ENCODE measurements at regions not wholly inside any gene's neighbourhood (a gene's known extent, or its start where the extent isn't known, plus 50 kb on each side); places are given as distances from the start of the nearest gene placed in this dataset.

- dilution Hi-C loops (cut with MboI; ENCODE audit: extremely low pct_ligation_motif_present, low sequenced_read_pairs) = no loop called here
- H3K36me3 ChIP-seq (ENCODE audit: control insufficient read depth in 2 of 2, extremely low read depth in 1 of 2, insufficient read depth in 2 of 2, low read length in 2 of 2) = no peaks in the 10 kb centered on the region
- peak overlapping the region; percentile 6 for H3K4me2 ChIP-seq (ENCODE audit: control insufficient read depth, extremely low read depth, insufficient read depth, low read depth, low read length)
- TF ChIP-seq, protein P1, sequence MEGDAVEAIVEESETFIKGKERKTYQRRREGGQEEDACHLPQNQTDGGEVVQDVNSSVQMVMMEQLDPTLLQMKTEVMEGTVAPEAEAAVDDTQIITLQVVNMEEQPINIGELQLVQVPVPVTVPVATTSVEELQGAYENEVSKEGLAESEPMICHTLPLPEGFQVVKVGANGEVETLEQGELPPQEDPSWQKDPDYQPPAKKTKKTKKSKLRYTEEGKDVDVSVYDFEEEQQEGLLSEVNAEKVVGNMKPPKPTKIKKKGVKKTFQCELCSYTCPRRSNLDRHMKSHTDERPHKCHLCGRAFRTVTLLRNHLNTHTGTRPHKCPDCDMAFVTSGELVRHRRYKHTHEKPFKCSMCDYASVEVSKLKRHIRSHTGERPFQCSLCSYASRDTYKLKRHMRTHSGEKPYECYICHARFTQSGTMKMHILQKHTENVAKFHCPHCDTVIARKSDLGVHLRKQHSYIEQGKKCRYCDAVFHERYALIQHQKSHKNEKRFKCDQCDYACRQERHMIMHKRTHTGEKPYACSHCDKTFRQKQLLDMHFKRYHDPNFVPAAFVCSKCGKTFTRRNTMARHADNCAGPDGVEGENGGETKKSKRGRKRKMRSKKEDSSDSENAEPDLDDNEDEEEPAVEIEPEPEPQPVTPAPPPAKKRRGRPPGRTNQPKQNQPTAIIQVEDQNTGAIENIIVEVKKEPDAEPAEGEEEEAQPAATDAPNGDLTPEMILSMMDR (optimal IDR thresholded peaks at IDR 0.05 in 1 of 3, IDR thresholded peaks at IDR 0.05 in 1 of 3, conservative IDR thresholded peaks at IDR 0.05 in 1 of 3; ENCODE audit: extremely low read depth in 1 of 3, insufficient read depth in 2 of 3, low read length in 3 of 3) = no peak
- TF ChIP-seq EZH2 (IDR thresholded peaks at IDR 0.05; ENCODE audit: low read length) = no peak
- no peaks in the 10 kb centered on the region for H3K27me3 ChIP-seq (ENCODE audit: control insufficient read depth, extremely low read depth, insufficient read depth, low read length)
- H3K27ac ChIP-seq (ENCODE audit: control insufficient read depth, insufficient read depth, low read length) = peak overlapping the region; percentile 50
- peaks cover 23% of the 10 kb centered on the region for H3K4me1 ChIP-seq (ENCODE audit: control insufficient read depth, extremely low read depth, insufficient read depth, low read length)
- H3K9me3 ChIP-seq (ENCODE audit: control insufficient read depth, low read depth, low read length) = no peaks in the 10 kb centered on the region
- H4K20me1 ChIP-seq (ENCODE audit: control insufficient read depth, extremely low read depth, insufficient read depth, low read length) = no peaks in the 10 kb centered on the region
- H3K9ac ChIP-seq (ENCODE audit: control insufficient read depth, extremely low read depth, insufficient read depth, low read length) = no peak overlapping the region
- DNase-seq (ENCODE audit: low read depth, low spot score) (no peak), FAIRE-seq (peak; percentile 34)
- no peaks in the 10 kb centered on the region for H3K79me2 ChIP-seq (ENCODE audit: control insufficient read depth, insufficient read depth, low read length)
- H3K9me1 ChIP-seq (ENCODE audit: control insufficient read depth, extremely low read depth, insufficient read depth, low read length) = no peaks in the 10 kb centered on the region
- no peak overlapping the region for H2AFZ ChIP-seq (ENCODE audit: control insufficient read depth, low read length)
- H3K4me3 ChIP-seq (ENCODE audit: control insufficient read depth in 2 of 3, extremely low read depth in 1 of 3, insufficient read depth in 2 of 3, low read depth in 1 of 3, low read length in 3 of 3) = no peak overlapping the region
Observed at GRCh38 chr20:23148731-23149570, 62.8 kb upstream of the CD93 start.

GRCh38 chr20:23147964-23148730 lies 62.0 kb upstream of the CD93 start:
- H3K4me1 ChIP-seq (ENCODE audit: control insufficient read depth, extremely low read depth, insufficient read depth, low read length) = peaks cover 31% of the 10 kb centered on the region
- peak overlapping the region; percentile 32 for H2AFZ ChIP-seq (ENCODE audit: control insufficient read depth, low read length)
- FAIRE-seq = peak; percentile 87
- H3K36me3 ChIP-seq (ENCODE audit: control insufficient read depth in 2 of 2, extremely low read depth in 1 of 2, insufficient read depth in 2 of 2, low read length in 2 of 2) = no peaks in the 10 kb centered on the region
- no peaks in the 10 kb centered on the region for H3K9me1 ChIP-seq (ENCODE audit: control insufficient read depth, extremely low read depth, insufficient read depth, low read length)
- H3K27me3 ChIP-seq (ENCODE audit: control insufficient read depth, extremely low read depth, insufficient read depth, low read length) = no peaks in the 10 kb centered on the region
- no peak for TF ChIP-seq EZH2 (IDR thresholded peaks at IDR 0.05; ENCODE audit: low read length)
- TF ChIP-seq, protein P1 (optimal IDR thresholded peaks at IDR 0.05 in 1 of 3, IDR thresholded peaks at IDR 0.05 in 1 of 3, conservative IDR thresholded peaks at IDR 0.05 in 1 of 3; ENCODE audit: extremely low read depth in 1 of 3, insufficient read depth in 2 of 3, low read length in 3 of 3) = no peak
- H3K27ac ChIP-seq (ENCODE audit: control insufficient read depth, insufficient read depth, low read length) = peak overlapping the region; percentile 65
- H3K4me3 ChIP-seq (ENCODE audit: control insufficient read depth in 2 of 3, extremely low read depth in 1 of 3, insufficient read depth in 2 of 3, low read depth in 1 of 3, low read length in 3 of 3) = no peak overlapping the region
- H3K9me3 ChIP-seq (ENCODE audit: control insufficient read depth, low read depth, low read length) = no peaks in the 10 kb centered on the region
- H3K9ac ChIP-seq (ENCODE audit: control insufficient read depth, extremely low read depth, insufficient read depth, low read length) = peak overlapping the region; percentile 6
- peak overlapping the region; percentile 12 for H3K4me2 ChIP-seq (ENCODE audit: control insufficient read depth, extremely low read depth, insufficient read depth, low read depth, low read length)
- dilution Hi-C loops (cut with MboI; ENCODE audit: extremely low pct_ligation_motif_present, low sequenced_read_pairs) = no loop called here
- DNase-seq (ENCODE audit: low read depth, low spot score) = no peak
- no peaks in the 10 kb centered on the region for H3K79me2 ChIP-seq (ENCODE audit: control insufficient read depth, insufficient read depth, low read length)
- H4K20me1 ChIP-seq (ENCODE audit: control insufficient read depth, extremely low read depth, insufficient read depth, low read length) = no peaks in the 10 kb centered on the region

Measured in keratinocyte (primary cell).